ENCODE measurements at regions not wholly inside any gene's neighbourhood (a gene's known extent, or its start where the extent isn't known, plus 50 kb on each side); places are given as distances from the start of the nearest gene placed in this dataset.
"Not testable (repeated sequence)": the region's sequence is repeated elsewhere in the genome, so short reads cannot be mapped to it uniquely, and the experiment has no call there.

DNA sequence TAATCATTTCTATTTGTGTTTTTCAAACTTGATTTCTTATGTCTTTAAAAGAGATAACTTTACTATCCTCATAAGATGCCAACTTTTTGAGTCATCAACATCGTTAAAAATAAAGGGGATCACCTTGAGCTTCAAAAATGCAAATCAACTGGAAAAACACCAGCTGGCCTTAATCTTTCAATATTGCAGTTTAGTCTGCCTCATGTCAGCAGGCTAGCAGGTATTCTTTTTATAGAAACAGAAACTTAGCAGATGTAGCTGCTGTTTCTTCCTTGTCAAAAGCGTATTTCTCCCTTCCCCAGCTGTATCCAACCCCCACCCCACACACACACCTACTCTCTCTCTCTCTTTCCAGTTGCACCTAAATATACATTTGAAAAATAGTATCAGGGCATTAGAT, 154.1 kb upstream of the ZNF804A start:
- H3K9me3 ChIP-seq = no peaks in the 10 kb centered on the region
- H3K27me3 ChIP-seq (replicated peaks; ENCODE audit: insufficient read depth) = no peaks in the 10 kb centered on the region
- TF ChIP-seq, protein P1, sequence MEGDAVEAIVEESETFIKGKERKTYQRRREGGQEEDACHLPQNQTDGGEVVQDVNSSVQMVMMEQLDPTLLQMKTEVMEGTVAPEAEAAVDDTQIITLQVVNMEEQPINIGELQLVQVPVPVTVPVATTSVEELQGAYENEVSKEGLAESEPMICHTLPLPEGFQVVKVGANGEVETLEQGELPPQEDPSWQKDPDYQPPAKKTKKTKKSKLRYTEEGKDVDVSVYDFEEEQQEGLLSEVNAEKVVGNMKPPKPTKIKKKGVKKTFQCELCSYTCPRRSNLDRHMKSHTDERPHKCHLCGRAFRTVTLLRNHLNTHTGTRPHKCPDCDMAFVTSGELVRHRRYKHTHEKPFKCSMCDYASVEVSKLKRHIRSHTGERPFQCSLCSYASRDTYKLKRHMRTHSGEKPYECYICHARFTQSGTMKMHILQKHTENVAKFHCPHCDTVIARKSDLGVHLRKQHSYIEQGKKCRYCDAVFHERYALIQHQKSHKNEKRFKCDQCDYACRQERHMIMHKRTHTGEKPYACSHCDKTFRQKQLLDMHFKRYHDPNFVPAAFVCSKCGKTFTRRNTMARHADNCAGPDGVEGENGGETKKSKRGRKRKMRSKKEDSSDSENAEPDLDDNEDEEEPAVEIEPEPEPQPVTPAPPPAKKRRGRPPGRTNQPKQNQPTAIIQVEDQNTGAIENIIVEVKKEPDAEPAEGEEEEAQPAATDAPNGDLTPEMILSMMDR (IDR thresholded peaks at IDR 0.05) = no peak
- no peaks in the 10 kb centered on the region for H3K36me3 ChIP-seq
- no peak for DNase-seq (ENCODE audit: low spot score)
- H3K4me3 ChIP-seq = no peak overlapping the region
- no peaks in the 10 kb centered on the region for H3K4me1 ChIP-seq (ENCODE audit: control insufficient read depth in 1 of 2, low read depth in 2 of 2)
- ATAC-seq (ENCODE audit: insufficient number of reproducible peaks, low FRiP score, low read depth) = no peak
- H3K27ac ChIP-seq = no peak overlapping the region

DNA sequence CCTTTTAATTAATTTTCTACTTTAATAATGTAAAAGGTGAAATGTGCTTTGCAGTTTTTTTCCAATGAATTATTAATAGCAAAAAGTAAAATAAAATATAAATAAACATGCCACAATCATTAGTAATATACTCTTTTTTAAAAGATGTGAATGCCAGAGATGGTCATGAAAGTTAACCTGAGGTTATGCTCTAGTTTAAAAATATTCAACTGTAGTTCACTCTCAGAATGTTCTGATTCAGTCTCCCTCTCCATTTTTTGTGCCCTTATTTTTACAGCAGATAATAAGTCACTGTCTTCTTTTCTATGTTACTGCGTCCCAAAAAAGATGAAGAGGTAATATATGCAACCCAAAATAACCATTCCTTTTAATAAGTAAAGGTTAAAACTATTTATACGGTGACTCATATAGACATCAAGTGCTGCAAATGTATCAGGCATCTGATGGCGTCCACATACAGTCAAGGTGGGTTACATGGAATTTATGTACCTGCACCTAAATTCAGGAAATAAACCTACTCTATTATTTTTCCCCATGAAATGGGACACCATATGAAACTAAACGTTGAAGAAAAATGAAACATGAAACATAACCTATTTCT, 153.6 kb upstream of the ZNF804A start:
- H3K27ac ChIP-seq = no peak overlapping the region
- no peaks in the 10 kb centered on the region for H3K4me1 ChIP-seq (ENCODE audit: control insufficient read depth in 1 of 2, low read depth in 2 of 2)
- ATAC-seq (ENCODE audit: insufficient number of reproducible peaks, low FRiP score, low read depth) (no peak), DNase-seq (ENCODE audit: low spot score) (no peak)
- no peak overlapping the region for H3K4me3 ChIP-seq
- H3K9me3 ChIP-seq = no peaks in the 10 kb centered on the region
- TF ChIP-seq, protein P1 (IDR thresholded peaks at IDR 0.05) = no peak
- no peaks in the 10 kb centered on the region for H3K36me3 ChIP-seq
- H3K27me3 ChIP-seq (replicated peaks; ENCODE audit: insufficient read depth) = no peaks in the 10 kb centered on the region

DNA sequence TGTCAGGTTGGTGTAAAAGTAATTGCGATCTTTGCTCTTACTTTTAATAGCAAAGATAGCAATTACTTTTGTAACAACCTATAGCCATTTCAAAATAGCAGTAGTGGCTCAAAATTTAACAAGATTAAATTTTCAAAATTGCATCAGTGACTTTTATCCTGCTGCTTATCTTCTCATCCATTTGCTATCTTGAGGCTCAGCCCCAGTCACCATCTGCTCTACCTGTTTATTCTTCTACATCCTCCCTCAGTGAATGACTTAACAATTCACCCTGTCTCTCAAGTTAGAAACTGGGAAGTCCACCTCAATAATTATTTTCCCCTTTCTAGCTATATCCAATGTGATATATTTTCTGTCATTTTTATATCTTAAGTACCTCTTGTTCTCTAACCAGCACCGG, 148.6 kb upstream of the ZNF804A start:
- DNase-seq (ENCODE audit: low spot score) = no peak
- H3K27ac ChIP-seq = no peak overlapping the region
- TF ChIP-seq, protein P1 (IDR thresholded peaks at IDR 0.05) = no peak
- no peaks in the 10 kb centered on the region for H3K27me3 ChIP-seq (replicated peaks; ENCODE audit: insufficient read depth)
- H3K4me3 ChIP-seq = no peak overlapping the region
- H3K4me1 ChIP-seq (ENCODE audit: control insufficient read depth in 1 of 2, low read depth in 2 of 2) = no peaks in the 10 kb centered on the region
- H3K36me3 ChIP-seq = no peaks in the 10 kb centered on the region
- H3K9me3 ChIP-seq = no peaks in the 10 kb centered on the region
- ATAC-seq (ENCODE audit: insufficient number of reproducible peaks, low FRiP score, low read depth) = no peak

DNA sequence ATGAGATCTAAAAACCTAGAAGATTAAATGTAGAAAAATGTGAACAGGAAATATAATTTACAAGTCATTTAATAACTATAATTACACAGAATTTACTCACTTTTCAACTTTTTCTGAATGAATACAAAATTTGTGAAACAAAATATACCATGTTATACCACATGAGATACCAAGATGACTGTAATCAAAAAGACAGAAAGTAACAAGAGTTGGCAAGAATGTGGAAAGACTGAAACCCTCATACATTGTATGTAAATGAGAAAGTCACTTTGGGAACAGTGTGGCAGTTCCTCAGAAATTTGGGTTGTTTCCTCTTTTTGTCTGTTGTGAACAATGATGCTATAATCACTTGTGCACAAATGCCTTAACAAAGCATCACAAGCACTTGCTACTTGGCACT, 145.4 kb upstream of the ZNF804A start:
- Histone ChIP-seq H3K9me3 (no peaks in the 10 kb centered on the region), H3K36me3 (no peaks in the 10 kb centered on the region), H3K27me3 (replicated peaks; ENCODE audit: insufficient read depth) (no peaks in the 10 kb centered on the region), H3K4me1 (ENCODE audit: control insufficient read depth in 1 of 2, low read depth in 2 of 2) (no peaks in the 10 kb centered on the region), H3K4me3 (no peak overlapping the region), H3K27ac (no peak overlapping the region)
- TF ChIP-seq, protein P1 (IDR thresholded peaks at IDR 0.05) = no peak
- ATAC-seq (ENCODE audit: insufficient number of reproducible peaks, low FRiP score, low read depth) (no peak), DNase-seq (ENCODE audit: low spot score) (no peak)

DNA sequence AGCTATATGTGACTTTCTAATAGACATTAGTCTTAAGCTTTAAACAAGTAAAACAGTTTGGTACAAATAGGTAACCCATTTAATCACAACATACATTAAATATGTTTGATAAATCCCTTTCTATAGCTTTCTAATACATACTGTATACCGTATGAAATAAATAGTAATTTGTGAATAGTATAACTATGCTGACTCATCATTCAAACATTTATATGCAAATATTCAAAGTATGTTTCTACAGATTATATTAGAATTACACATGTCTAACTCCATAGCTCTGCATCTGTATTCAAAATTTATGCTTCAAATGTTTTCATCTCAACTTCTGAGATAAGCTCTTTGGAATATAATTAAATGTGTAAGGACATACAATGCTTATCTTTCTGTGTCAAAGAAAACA, 142.7 kb upstream of the ZNF804A start:
- TF ChIP-seq, protein P1 (IDR thresholded peaks at IDR 0.05) = no peak
- H3K4me1 ChIP-seq (ENCODE audit: control insufficient read depth in 1 of 2, low read depth in 2 of 2) = no peaks in the 10 kb centered on the region
- H3K4me3 ChIP-seq = no peak overlapping the region
- no peaks in the 10 kb centered on the region for H3K36me3 ChIP-seq
- no peaks in the 10 kb centered on the region for H3K9me3 ChIP-seq
- H3K27ac ChIP-seq = no peak overlapping the region
- DNase-seq (ENCODE audit: low spot score) (no peak), ATAC-seq (ENCODE audit: insufficient number of reproducible peaks, low FRiP score, low read depth) (no peak)
- H3K27me3 ChIP-seq (replicated peaks; ENCODE audit: insufficient read depth) = no peaks in the 10 kb centered on the region

DNA sequence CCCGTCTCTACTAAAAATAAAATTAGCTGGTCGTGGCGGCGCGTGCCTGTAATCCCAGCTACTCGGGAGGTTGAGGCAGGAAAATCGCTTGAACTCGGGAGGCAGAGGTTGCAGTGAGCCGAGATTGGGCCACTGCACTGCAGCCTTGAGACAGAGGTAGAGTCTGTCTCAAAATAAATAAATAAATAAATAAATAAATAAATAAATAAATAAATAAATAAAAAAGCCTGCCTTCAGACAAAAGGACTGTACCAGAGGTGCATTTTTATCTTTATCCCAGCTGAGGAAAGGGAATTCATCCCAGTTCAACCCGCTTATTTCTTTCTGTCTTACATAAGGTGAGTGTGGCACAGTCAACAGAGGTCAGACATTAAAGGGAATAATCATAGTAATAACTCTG, 141.6 kb upstream of the ZNF804A start:
- H3K4me3 ChIP-seq; H3K27ac ChIP-seq; DNase-seq (ENCODE audit: low spot score); H3K9me3 ChIP-seq; H3K36me3 ChIP-seq; H3K4me1 ChIP-seq (ENCODE audit: control insufficient read depth in 1 of 2, low read depth in 2 of 2); H3K27me3 ChIP-seq (replicated peaks; ENCODE audit: insufficient read depth); ATAC-seq (ENCODE audit: insufficient number of reproducible peaks, low FRiP score, low read depth): not testable (repeated sequence)
